Neuronal stem cell (in vitro differentiated cells): ENCODE measurements at regions not wholly inside any gene's neighbourhood (a gene's known extent, or its start where the extent isn't known, plus 50 kb on each side); places are given as distances from the start of the nearest gene placed in this dataset.

Experiments used
- DNase-seq: peaks from one replicate; pipeline ENCODE4 v3.0.0-alpha.2; 2013; ENCODE audit warnings: low spot score
- H2AFZ ChIP-seq: one replicate; pipeline ENCODE4 v1.6.1; 2013; ENCODE audit warnings: mild to moderate bottlenecking, low read length, inconsistent platforms
- H2AK5ac ChIP-seq: 2 replicates; pipeline ENCODE4 v1.6.1; 2013; ENCODE audit warnings: low read depth, mild to moderate bottlenecking, inconsistent platforms, low read length, moderate library complexity, mixed read lengths
- H2BK120ac ChIP-seq: 2 replicates; pipeline ENCODE4 v1.6.1; 2013; ENCODE audit warnings: low read depth, mild to moderate bottlenecking, inconsistent platforms, low read length, moderate library complexity, mixed read lengths
- H2BK12ac ChIP-seq: one replicate; pipeline ENCODE4 v1.6.1; 2013; ENCODE audit warnings: low read length, inconsistent platforms
- H2BK15ac ChIP-seq: 2 replicates; pipeline ENCODE4 v1.6.1; 2013; ENCODE audit warnings: mild to moderate bottlenecking, low read length, inconsistent platforms, mixed read lengths
- H2BK5ac ChIP-seq: one replicate; pipeline ENCODE4 v1.6.1; 2013; ENCODE audit warnings: inconsistent platforms, mild to moderate bottlenecking, low read length, moderate library complexity
- H3K14ac ChIP-seq: one replicate; pipeline ENCODE4 v1.6.1; 2013; ENCODE audit warnings: low read length, inconsistent platforms
- H3K18ac ChIP-seq: 2 replicates; pipeline ENCODE4 v1.6.1; 2013; ENCODE audit warnings: low read length, inconsistent platforms
- H3K23ac ChIP-seq: 2 replicates; pipeline ENCODE4 v1.6.1; 2013; ENCODE audit warnings: low read depth, mild to moderate bottlenecking, mixed read lengths, low read length, inconsistent platforms; ENCODE audit not compliant: poor library complexity
- H3K27ac ChIP-seq: replicated peaks from 3 replicates; pipeline ENCODE4 v1.5.1; 2013; ENCODE audit warnings: low read length, inconsistent platforms
- H3K27me3 ChIP-seq, 3 experiments: 2 replicates each; pipeline ENCODE4 v1.6.1; 2013; ENCODE audit warnings: low read length in 3 of 3, mild to moderate bottlenecking in 2 of 3, inconsistent platforms in 1 of 3, low read depth in 1 of 3, mixed read lengths in 1 of 3, moderate library complexity in 1 of 3; ENCODE audit not compliant: control insufficient read depth in 3 of 3, insufficient read depth in 3 of 3
- H3K36me3 ChIP-seq, 2 donors: replicated peaks in 1 of 2; 2 replicates each; pipeline ENCODE4 v1.6.1; 2013; ENCODE audit warnings: low read length in 2 of 2; ENCODE audit not compliant: control insufficient read depth in 2 of 2, insufficient read depth in 2 of 2
- H3K4ac ChIP-seq: 2 replicates; pipeline ENCODE4 v1.6.1; 2013; ENCODE audit warnings: inconsistent platforms, mild to moderate bottlenecking, low read length, moderate library complexity
- H3K4me1 ChIP-seq, 2 donors: 1 replicate in 1 of 2; 2 replicates in 1 of 2; pipeline ENCODE4 v1.6.1; 2013; ENCODE audit warnings: low read length in 2 of 2, low read depth in 1 of 2; ENCODE audit not compliant: control insufficient read depth in 2 of 2, insufficient read depth in 1 of 2
- H3K4me2 ChIP-seq: one replicate; pipeline ENCODE4 v1.6.1; 2013; ENCODE audit warnings: mild to moderate bottlenecking, low read length, inconsistent platforms; ENCODE audit not compliant: insufficient read depth, poor library complexity, severe bottlenecking
- H3K4me3 ChIP-seq, 2 donors: 2 replicates each; pipeline ENCODE4 v1.5.1; 2013; ENCODE audit warnings: low read length in 2 of 2, mild to moderate bottlenecking in 2 of 2, inconsistent platforms in 1 of 2, moderate library complexity in 1 of 2
- H3K79me1 ChIP-seq: one replicate; pipeline ENCODE4 v1.6.1; 2013; ENCODE audit warnings: low read depth, mild to moderate bottlenecking, inconsistent platforms, low read length, moderate library complexity
- H3K9ac ChIP-seq: one replicate; pipeline ENCODE4 v1.6.1; 2013; ENCODE audit warnings: mild to moderate bottlenecking, low read depth, low read length, inconsistent platforms; ENCODE audit not compliant: poor library complexity
- H3K9me3 ChIP-seq, 2 donors: replicated peaks in 1 of 2; 2 replicates each; pipeline versions ENCODE3 to v1.6.1; 2013; ENCODE audit warnings: low read length in 2 of 2, mild to moderate bottlenecking in 2 of 2, inconsistent platforms in 1 of 2, low read depth in 1 of 2, mixed read lengths in 1 of 2, moderate library complexity in 1 of 2; ENCODE audit not compliant: control insufficient read depth in 2 of 2, insufficient read depth in 1 of 2
- H4K8ac ChIP-seq: one replicate; pipeline ENCODE4 v1.6.1; 2013; ENCODE audit warnings: low read depth, mild to moderate bottlenecking, inconsistent platforms, low read length, moderate library complexity
- H4K91ac ChIP-seq: one replicate; pipeline ENCODE4 v1.6.1; 2013; ENCODE audit warnings: low read length, low read depth, mild to moderate bottlenecking, inconsistent platforms; ENCODE audit not compliant: poor library complexity
- WGBS, 2 donors: extraction: QIAGEN DNeasy Blood & Tissue Kit; methylation state at CpG; one replicate each; pipeline ENCODE4 v1.1.7; 2013; ENCODE audit warnings: missing lambda C conversion rate in 2 of 2, mixed read lengths in 1 of 2; ENCODE audit not compliant: insufficient read length in 2 of 2, insufficient replicate concordance in 1 of 2; ENCODE audit errors: extremely low coverage in 2 of 2; 5-methylcytosine and 5-hydroxymethylcytosine counted together

DNA sequence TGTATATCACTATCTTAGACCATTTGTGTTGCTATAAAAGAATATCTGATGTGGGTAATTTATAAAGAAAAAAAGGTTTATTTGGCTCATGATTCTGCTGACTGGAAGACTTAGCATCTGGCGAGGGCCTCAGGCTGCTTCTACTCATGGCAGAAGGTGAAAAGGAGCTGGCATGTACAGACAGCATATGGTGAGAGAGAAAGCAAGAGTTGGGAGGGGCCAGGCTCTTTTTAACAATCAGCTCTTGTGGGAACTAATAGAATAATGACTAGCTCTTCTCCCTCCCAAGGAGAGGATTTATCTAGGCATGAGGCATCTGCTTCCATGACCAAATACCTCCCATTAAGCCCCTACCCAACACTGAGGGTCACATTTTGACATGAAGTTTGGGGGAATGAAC, 130.2 kb upstream of the SV2C start:
- H2BK12ac ChIP-seq, result no peak overlapping the region
- H3K23ac ChIP-seq, result no peak overlapping the region
- no peaks in the 10 kb centered on the region for H3K79me1 ChIP-seq
- H3K4me1 ChIP-seq, result no peaks in the 10 kb centered on the region
- no peak overlapping the region for H2AFZ ChIP-seq
- no peak overlapping the region for H3K4me2 ChIP-seq
- no peak overlapping the region for H3K18ac ChIP-seq
- H2BK5ac ChIP-seq, result no peak overlapping the region
- no peak for DNase-seq
- no peak overlapping the region for H3K14ac ChIP-seq
- no peak overlapping the region for H2BK120ac ChIP-seq
- no peaks in the 10 kb centered on the region for H3K9me3 ChIP-seq
- H4K8ac ChIP-seq, result no peak overlapping the region
- H3K9ac ChIP-seq, result no peak overlapping the region
- no peaks in the 10 kb centered on the region for H3K36me3 ChIP-seq
- no peak overlapping the region for H3K27ac ChIP-seq
- no peaks in the 10 kb centered on the region for H3K27me3 ChIP-seq
- H2BK15ac ChIP-seq, result no peak overlapping the region
- WGBS, 2 donors, result no CpG with 5 or more reads among the region's 1 CpG
- H3K4me3 ChIP-seq, result no peak overlapping the region
- H3K4ac ChIP-seq, result no peak overlapping the region
- no peak overlapping the region for H4K91ac ChIP-seq
- H2AK5ac ChIP-seq, result no peak overlapping the region

DNA sequence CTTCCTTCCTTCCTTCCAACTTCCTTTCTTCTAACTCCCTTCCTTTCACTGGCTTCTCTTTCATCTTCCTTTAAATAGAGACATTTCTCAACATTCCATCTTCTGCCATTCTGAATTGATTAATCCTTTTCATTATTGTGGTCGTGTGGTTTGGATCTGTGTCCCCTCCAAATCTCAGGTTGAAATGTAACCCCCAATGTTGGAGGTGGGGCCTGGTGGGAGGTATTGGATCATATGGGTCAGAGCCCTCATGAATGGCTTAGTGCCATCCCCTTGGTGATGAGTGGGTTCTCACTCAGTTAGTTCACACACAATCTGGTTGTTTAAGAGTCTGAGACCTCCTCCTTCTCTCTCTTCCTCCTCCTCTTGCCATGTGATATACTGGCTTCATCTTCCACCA, 130.9 kb upstream of the SV2C start:
- no peak for DNase-seq
- Histone ChIP-seq H3K36me3 (no peaks in the 10 kb centered on the region), H3K79me1 (no peaks in the 10 kb centered on the region), H3K9me3 (no peaks in the 10 kb centered on the region), H3K27me3 (no peaks in the 10 kb centered on the region), H3K4me2 (no peak overlapping the region), H3K9ac (no peak overlapping the region), H3K4me3 (no peak overlapping the region), H3K4ac (no peak overlapping the region), H4K8ac (no peak overlapping the region), H2BK12ac (no peak overlapping the region), H4K91ac (no peak overlapping the region), H3K4me1 (no peaks in the 10 kb centered on the region), H2BK15ac (no peak overlapping the region), H2AK5ac (no peak overlapping the region), H3K27ac (no peak overlapping the region), H2BK120ac (no peak overlapping the region), H3K14ac (no peak overlapping the region), H2AFZ (no peak overlapping the region), H2BK5ac (no peak overlapping the region), H3K23ac (no peak overlapping the region), H3K18ac (no peak overlapping the region)
- no CpG with 5 or more reads among the region's 1 CpG for WGBS, 2 donors

GRCh38 chr5:75951716-75952115, 131.5 kb upstream of the SV2C start:
- no peak overlapping the region for H4K8ac ChIP-seq
- no peaks in the 10 kb centered on the region for H3K27me3 ChIP-seq
- no peak overlapping the region for H4K91ac ChIP-seq
- no peak overlapping the region for H2AFZ ChIP-seq
- no peak overlapping the region for H3K14ac ChIP-seq
- H3K18ac ChIP-seq, result no peak overlapping the region
- no peak overlapping the region for H3K4me2 ChIP-seq
- no peak for DNase-seq
- no peak overlapping the region for H2BK5ac ChIP-seq
- H3K27ac ChIP-seq, result no peak overlapping the region
- H2BK15ac ChIP-seq, result no peak overlapping the region
- no CpG with 5 or more reads among the region's 2 CpGs for WGBS, 2 donors
- no peaks in the 10 kb centered on the region for H3K79me1 ChIP-seq
- no peak overlapping the region for H3K4ac ChIP-seq
- H2BK12ac ChIP-seq, result no peak overlapping the region
- H3K23ac ChIP-seq, result no peak overlapping the region
- no peak overlapping the region for H3K4me3 ChIP-seq
- no peaks in the 10 kb centered on the region for H3K36me3 ChIP-seq
- H3K4me1 ChIP-seq, result no peaks in the 10 kb centered on the region
- no peak overlapping the region for H2BK120ac ChIP-seq
- H3K9me3 ChIP-seq, result no peaks in the 10 kb centered on the region
- H2AK5ac ChIP-seq, result no peak overlapping the region
- no peak overlapping the region for H3K9ac ChIP-seq

- Histone ChIP-seq H2BK120ac (no peak overlapping the region), H4K8ac (no peak overlapping the region), H3K4me2 (no peak overlapping the region), H3K4ac (no peak overlapping the region), H3K4me1 (no peaks in the 10 kb centered on the region), H3K18ac (no peak overlapping the region), H2AFZ (no peak overlapping the region), H2AK5ac (no peak overlapping the region), H3K9ac (no peak overlapping the region), H3K4me3 (no peak overlapping the region), H3K23ac (no peak overlapping the region), H3K79me1 (no peaks in the 10 kb centered on the region), H2BK5ac (no peak overlapping the region), H3K27me3 (no peaks in the 10 kb centered on the region), H2BK15ac (no peak overlapping the region), H4K91ac (no peak overlapping the region), H3K27ac (no peak overlapping the region), H3K14ac (no peak overlapping the region), H2BK12ac (no peak overlapping the region), H3K9me3 (no peaks in the 10 kb centered on the region), H3K36me3 (no peaks in the 10 kb centered on the region)
- DNase-seq, result no peak
- no CpG with 5 or more reads among the region's 1 CpG for WGBS, 2 donors
These were observed 132.0 kb upstream of the SV2C start for GRCh38 chr5:75951158-75951557.
